Right lobe of liver (tissue), 4 donors: ENCODE measurements at regions not wholly inside any gene's neighbourhood (a gene's known extent, or its start where the extent isn't known, plus 50 kb on each side); places are given as distances from the start of the nearest gene placed in this dataset.

ENCODE experiments used
- POLR2A ChIP-seq: fragments of 450-650 bp; IDR thresholded peaks from one replicate; pipeline ENCODE4 v1.6.1; 2017; ENCODE audit warnings: antibody characterized with exemption, mild to moderate bottlenecking
- TF ChIP-seq, protein P1 (sequence below), 4 donors: fragments of 200-600 bp in 3 of 4; fragments of 450-650 bp in 1 of 4; IDR thresholded peaks; one replicate each; pipeline versions ENCODE4 v1.5.1 to v1.8.0; 2016 to 2022; ENCODE audit warnings: antibody characterized with exemption in 4 of 4, mild to moderate bottlenecking in 2 of 4
- donor health status: DM: no; HTN: no; CAD: no.
- donor health status: DM: no; HTN: no; CAD: no.
- donor health status: DM: no; HTN: yes; CAD: no.

DNA sequence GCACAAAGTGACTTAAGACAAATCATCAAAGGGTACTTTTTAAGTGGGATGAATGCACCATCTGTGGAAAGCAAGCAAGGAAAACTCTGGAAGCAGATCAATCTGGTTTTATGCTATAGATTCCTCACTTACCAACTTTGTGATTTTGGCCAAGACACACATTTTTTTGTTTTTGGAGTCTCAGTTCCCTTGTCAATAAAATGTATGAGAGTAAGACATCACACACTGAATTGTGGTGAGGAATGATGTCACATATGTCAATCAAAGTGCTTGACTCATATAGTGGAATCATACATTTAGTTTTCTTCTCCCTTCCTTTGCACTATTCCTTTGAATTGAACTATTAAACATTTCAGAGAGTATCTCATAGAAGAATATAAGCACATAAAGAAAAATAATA is 620.5 kb upstream of the CITED2 start:
- no peak for TF ChIP-seq POLR2A
- TF ChIP-seq, protein P1, sequence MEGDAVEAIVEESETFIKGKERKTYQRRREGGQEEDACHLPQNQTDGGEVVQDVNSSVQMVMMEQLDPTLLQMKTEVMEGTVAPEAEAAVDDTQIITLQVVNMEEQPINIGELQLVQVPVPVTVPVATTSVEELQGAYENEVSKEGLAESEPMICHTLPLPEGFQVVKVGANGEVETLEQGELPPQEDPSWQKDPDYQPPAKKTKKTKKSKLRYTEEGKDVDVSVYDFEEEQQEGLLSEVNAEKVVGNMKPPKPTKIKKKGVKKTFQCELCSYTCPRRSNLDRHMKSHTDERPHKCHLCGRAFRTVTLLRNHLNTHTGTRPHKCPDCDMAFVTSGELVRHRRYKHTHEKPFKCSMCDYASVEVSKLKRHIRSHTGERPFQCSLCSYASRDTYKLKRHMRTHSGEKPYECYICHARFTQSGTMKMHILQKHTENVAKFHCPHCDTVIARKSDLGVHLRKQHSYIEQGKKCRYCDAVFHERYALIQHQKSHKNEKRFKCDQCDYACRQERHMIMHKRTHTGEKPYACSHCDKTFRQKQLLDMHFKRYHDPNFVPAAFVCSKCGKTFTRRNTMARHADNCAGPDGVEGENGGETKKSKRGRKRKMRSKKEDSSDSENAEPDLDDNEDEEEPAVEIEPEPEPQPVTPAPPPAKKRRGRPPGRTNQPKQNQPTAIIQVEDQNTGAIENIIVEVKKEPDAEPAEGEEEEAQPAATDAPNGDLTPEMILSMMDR (IDR thresholded peaks at IDR 0.05) = no peak
